Coronary artery (tissue), 2 donors: ENCODE measurements at regions not wholly inside any gene's neighbourhood (a gene's known extent, or its start where the extent isn't known, plus 50 kb on each side); places are given as distances from the start of the nearest gene placed in this dataset.

Experiments used
- DNase-seq: peaks from one replicate; pipeline ENCODE4 v3.0.0-alpha.2; 2017; ENCODE audit warnings: low spot score
- H3K27ac ChIP-seq, 2 donors: fragments of 200-600 bp; sonication (generic); one replicate each; pipeline ENCODE4 v1.5.1; 2016 to 2019
- H3K4me3 ChIP-seq: fragments of 200-600 bp; sonication (generic); 2 replicates; pipeline ENCODE4 v1.5.1; 2016; ENCODE audit warnings: mild to moderate bottlenecking, moderate library complexity
- TF ChIP-seq, protein P1 (sequence below): fragments of 200-600 bp; sonication (generic); IDR thresholded peaks from one replicate; pipeline ENCODE4 v1.5.1; 2019; ENCODE audit warnings: antibody characterized with exemption

GRCh38 chr6:4191271-4191721, 55.9 kb upstream of the ECI2 start:
- DNase-seq, result no peak
- no peak overlapping the region for H3K4me3 ChIP-seq
- TF ChIP-seq, protein P1, sequence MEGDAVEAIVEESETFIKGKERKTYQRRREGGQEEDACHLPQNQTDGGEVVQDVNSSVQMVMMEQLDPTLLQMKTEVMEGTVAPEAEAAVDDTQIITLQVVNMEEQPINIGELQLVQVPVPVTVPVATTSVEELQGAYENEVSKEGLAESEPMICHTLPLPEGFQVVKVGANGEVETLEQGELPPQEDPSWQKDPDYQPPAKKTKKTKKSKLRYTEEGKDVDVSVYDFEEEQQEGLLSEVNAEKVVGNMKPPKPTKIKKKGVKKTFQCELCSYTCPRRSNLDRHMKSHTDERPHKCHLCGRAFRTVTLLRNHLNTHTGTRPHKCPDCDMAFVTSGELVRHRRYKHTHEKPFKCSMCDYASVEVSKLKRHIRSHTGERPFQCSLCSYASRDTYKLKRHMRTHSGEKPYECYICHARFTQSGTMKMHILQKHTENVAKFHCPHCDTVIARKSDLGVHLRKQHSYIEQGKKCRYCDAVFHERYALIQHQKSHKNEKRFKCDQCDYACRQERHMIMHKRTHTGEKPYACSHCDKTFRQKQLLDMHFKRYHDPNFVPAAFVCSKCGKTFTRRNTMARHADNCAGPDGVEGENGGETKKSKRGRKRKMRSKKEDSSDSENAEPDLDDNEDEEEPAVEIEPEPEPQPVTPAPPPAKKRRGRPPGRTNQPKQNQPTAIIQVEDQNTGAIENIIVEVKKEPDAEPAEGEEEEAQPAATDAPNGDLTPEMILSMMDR, result no peak
- H3K27ac ChIP-seq, result no peak overlapping the region

DNA sequence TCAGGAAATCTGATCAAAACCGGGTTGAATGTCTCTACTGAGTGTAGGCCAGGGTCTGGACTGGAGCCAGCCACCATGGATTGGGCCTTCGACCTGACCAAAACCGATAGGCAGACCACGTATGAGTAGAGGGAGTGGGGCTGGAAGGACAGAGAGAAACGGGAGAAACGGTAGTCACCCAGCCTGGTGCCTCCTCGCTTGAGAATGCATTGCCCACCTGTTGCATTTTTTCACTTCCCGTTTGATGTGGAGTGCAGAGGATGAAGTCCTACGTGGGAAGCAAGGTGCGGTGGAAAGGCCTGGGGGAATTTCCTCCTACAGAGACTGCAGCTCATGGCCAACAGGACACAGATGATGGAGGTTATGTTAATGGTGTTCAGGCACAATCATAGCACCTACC, 53.9 kb upstream of the ECI2 start:
- H3K27ac ChIP-seq, result no peak overlapping the region
- no peak overlapping the region for H3K4me3 ChIP-seq
- no peak for DNase-seq
- TF ChIP-seq, protein P1, result no peak

GRCh38 chr6:4188801-4189200, 53.4 kb upstream of the ECI2 start:
- no peak overlapping the region for H3K27ac ChIP-seq
- no peak for DNase-seq
- TF ChIP-seq, protein P1, result no peak
- H3K4me3 ChIP-seq, result no peak overlapping the region

GRCh38 chr6:4187480-4187879, 52.1 kb upstream of the ECI2 start:
- TF ChIP-seq, protein P1, result no peak
- DNase-seq, result no peak
- Histone ChIP-seq H3K4me3 (no peak overlapping the region), H3K27ac (no peak overlapping the region)

DNA sequence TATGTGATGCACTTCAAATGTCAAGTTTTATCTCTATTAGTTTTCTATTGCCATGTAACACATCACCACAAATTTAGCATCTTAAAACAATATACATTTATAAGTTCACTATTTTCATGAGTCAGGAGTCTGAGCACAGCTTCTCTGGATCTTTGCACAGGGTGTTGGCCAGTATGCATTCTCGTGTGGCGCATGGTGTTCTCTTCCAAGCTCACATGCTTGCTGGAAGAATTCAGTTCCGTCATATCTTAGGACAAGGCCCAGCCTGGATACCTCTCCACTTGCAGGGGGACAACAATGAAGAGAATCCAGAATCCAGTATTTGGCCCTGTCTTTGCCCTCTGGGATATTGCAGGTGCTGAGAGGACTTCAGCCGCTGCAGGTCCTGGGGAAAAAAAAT, 51.0 kb upstream of the ECI2 start:
- Histone ChIP-seq H3K27ac (no peak overlapping the region), H3K4me3 (no peak overlapping the region)
- TF ChIP-seq, protein P1, result no peak
- DNase-seq, result no peak

DNA sequence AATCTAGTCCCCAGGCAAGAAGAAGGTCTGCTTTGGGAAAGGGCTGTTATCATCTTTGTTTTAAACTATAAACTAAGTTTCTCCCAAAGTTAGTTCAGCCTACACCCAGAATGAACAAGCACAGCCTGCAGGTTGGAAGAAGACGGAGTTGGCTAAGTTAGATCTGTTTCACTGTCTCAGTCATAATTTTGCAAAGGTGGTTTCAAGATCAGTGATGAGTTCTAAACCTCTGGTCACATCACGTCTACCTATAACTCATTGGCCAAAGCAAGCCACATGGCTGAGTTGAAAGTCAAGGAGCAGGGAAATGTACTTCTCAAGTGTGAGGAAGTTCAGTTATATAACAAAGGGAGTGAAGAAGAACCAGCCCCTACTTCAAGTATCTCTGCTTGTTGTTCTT, 50.5 kb upstream of the ECI2 start:
- TF ChIP-seq, protein P1, result no peak
- Histone ChIP-seq H3K27ac (no peak overlapping the region), H3K4me3 (no peak overlapping the region)
- no peak for DNase-seq

- no peak for DNase-seq
- H3K4me3 ChIP-seq, result no peak overlapping the region
- TF ChIP-seq, protein P1, result no peak
- H3K27ac ChIP-seq, result no peak overlapping the region
These were observed 50.0 kb upstream of the ECI2 start for GRCh38 chr6:4185419-4185818.
